ENCODE measurements at regions not wholly inside any gene's neighbourhood (a gene's known extent, or its start where the extent isn't known, plus 50 kb on each side); places are given as distances from the start of the nearest gene placed in this dataset.

DNA sequence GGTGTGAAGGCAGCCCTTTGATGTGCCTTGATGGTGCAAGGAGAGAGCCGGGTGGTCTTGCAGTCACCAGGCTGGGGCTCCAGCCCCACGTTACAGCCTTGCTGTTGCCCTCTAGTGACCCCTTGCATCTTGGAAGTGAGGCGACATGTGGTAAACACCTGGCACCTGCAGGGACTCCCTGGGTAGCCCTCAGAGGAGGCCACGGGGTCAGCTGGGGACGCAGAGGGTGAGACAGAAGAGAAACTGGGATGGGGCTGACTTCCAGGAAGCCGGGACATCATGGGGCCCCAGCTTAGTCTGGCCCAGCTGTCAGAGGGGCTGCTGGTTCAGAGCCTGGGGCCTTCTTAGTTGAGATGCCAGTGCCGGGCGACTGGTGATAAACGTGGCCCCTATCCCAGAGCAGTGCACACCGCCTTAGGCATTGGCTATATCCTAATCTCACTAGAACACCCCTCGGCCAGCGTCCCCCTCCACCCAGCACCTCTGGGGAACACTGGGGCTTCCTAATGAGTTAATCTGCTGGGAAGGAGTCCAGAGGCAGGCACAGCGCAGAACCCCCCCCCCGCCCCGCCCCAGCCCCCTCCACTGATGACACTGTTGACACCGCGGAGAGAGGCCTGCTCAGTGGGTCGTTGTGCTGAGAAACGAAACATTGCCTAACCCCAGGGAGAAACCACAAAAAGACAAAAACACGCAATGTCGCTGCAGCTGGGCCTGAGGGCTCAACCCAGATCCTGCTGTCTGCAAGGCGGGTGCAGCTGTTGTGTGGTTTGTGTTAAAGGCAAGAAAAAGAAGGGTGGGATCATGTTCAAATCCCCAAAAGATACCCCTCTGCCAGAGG is 60.5 kb upstream of the KLF13 start:
- no peaks in the 10 kb centered on the region for H3K9me3 ChIP-seq (replicated peaks)
- peaks cover 25% of the 10 kb centered on the region for H3K4me1 ChIP-seq
- TF ChIP-seq, protein P1, sequence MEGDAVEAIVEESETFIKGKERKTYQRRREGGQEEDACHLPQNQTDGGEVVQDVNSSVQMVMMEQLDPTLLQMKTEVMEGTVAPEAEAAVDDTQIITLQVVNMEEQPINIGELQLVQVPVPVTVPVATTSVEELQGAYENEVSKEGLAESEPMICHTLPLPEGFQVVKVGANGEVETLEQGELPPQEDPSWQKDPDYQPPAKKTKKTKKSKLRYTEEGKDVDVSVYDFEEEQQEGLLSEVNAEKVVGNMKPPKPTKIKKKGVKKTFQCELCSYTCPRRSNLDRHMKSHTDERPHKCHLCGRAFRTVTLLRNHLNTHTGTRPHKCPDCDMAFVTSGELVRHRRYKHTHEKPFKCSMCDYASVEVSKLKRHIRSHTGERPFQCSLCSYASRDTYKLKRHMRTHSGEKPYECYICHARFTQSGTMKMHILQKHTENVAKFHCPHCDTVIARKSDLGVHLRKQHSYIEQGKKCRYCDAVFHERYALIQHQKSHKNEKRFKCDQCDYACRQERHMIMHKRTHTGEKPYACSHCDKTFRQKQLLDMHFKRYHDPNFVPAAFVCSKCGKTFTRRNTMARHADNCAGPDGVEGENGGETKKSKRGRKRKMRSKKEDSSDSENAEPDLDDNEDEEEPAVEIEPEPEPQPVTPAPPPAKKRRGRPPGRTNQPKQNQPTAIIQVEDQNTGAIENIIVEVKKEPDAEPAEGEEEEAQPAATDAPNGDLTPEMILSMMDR (IDR thresholded peaks at IDR 0.05; ENCODE audit: borderline replicate concordance) = no peak
- H3K27ac ChIP-seq (replicated peaks) = peak overlapping the region; percentile 49
- no peaks in the 10 kb centered on the region for H3K27me3 ChIP-seq (ENCODE audit: low read depth)
- intact Hi-C loops (cut with micrococcal nuclease) = no loop called here
- no peaks in the 10 kb centered on the region for H3K36me3 ChIP-seq
- DNase-seq = peak; percentile 43
- no peak overlapping the region for H3K4me3 ChIP-seq

DNA sequence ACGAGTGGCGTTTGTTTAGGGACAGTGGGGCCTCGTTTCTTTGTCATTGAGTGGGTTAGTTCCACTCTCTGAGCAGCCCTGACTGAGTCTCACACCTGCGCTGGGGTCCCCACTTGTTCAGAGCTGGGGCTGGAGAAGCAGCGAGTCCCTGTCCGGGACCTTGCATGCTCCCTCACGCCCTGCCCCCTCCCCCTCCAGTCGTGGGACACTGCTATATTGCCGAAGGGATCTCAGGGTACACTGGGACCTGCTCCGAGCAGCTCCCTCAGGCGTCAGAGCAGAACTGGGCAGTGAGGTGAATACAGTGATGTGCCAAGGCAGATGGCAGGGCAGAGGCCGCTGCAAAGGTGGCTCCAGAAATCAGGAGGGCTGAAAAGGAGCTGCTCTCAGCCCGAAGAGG is 59.9 kb upstream of the KLF13 start:
- Histone ChIP-seq H3K27me3 (ENCODE audit: low read depth) (no peaks in the 10 kb centered on the region), H3K4me1 (peaks cover 25% of the 10 kb centered on the region), H3K27ac (replicated peaks) (peak overlapping the region; percentile 49), H3K9me3 (replicated peaks) (no peaks in the 10 kb centered on the region), H3K36me3 (no peaks in the 10 kb centered on the region), H3K4me3 (no peak overlapping the region)
- intact Hi-C loops (cut with micrococcal nuclease) = no loop called here
- TF ChIP-seq, protein P1 (IDR thresholded peaks at IDR 0.05; ENCODE audit: borderline replicate concordance) = no peak
- no peak for DNase-seq

DNA sequence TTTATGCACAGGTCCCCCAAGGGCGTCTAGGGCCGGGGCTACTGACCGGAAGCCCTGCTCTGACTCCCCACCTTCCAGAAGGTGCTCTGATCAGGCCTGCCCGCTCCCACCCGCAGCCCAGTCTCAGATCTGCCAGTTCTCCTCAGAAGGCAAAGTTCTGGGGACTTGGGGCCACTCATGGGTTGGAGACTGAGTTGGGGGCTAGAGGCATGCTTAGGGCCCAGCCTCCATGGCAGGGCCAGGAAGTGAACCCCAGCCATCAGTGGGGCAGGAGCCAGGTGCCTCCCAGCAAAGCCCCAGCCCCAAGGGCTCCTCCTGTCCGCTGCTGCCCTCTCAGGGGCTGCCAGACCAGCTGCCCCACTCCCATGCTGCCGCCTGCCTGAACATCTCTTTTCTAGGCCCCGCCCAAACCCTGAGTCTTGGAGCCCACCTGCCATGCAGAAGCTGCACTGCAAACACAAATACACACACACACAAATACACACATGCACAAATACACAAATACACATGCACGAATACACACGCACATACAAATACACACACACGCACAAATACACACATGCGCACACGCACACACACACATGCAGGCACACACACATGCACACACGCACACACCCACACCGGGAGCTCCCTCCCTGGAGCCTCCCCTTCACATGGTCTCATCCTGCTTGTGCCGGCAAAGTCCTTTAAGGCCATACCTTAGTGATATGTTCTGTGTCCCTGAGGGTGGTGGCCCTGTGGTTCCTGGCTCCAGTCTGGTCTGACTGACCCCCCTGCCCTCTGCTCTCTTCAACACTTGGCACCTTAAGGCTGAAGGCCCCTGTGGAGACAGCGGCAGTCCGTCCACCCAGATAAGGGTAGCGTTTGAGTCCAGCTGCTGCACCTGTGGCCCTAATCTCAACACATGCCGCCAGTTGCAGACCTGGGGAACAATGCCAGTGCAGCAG is 59.2 kb upstream of the KLF13 start:
- DNase-seq = peak; percentile 11
- H3K4me3 ChIP-seq = no peak overlapping the region

DNA sequence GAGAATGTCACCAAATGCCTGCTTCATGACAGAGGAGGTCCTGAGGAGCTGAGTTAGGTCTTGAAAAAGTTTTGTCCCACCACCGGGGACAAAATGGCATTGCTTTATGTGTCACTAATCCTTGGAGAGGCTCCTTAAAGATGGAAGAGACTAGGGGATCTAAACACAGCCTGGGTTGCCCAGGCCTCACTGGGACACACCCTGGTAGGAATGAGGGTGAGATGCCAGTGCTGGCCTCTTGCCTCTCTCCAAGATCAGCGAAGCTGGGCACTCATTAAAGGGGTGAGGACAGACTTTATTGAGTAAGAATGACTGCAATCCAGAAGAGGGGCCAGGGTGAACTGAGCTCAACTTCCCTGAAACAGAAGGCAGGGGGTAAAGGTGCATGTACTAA is 58.5 kb upstream of the KLF13 start:
- TF ChIP-seq, protein P1 (IDR thresholded peaks at IDR 0.05; ENCODE audit: borderline replicate concordance) = no peak
- Histone ChIP-seq H3K9me3 (replicated peaks) (no peaks in the 10 kb centered on the region), H3K27ac (replicated peaks) (no peak overlapping the region), H3K27me3 (ENCODE audit: low read depth) (no peaks in the 10 kb centered on the region), H3K4me3 (no peak overlapping the region), H3K36me3 (no peaks in the 10 kb centered on the region), H3K4me1 (peaks cover 25% of the 10 kb centered on the region)
- intact Hi-C loops (cut with micrococcal nuclease) = no loop called here
- peak; percentile 5 for DNase-seq

More for the DNA sequence above, 59.2 kb upstream of the KLF13 start:
- H3K9me3 ChIP-seq (replicated peaks) = no peaks in the 10 kb centered on the region
- H3K36me3 ChIP-seq = no peaks in the 10 kb centered on the region
- no peaks in the 10 kb centered on the region for H3K27me3 ChIP-seq (ENCODE audit: low read depth)
- intact Hi-C loops (cut with micrococcal nuclease) = no loop called here
- TF ChIP-seq, protein P1 (IDR thresholded peaks at IDR 0.05; ENCODE audit: borderline replicate concordance) = no peak
- peaks cover 25% of the 10 kb centered on the region for H3K4me1 ChIP-seq
- H3K27ac ChIP-seq (replicated peaks) = peak overlapping the region; percentile 49

DNA sequence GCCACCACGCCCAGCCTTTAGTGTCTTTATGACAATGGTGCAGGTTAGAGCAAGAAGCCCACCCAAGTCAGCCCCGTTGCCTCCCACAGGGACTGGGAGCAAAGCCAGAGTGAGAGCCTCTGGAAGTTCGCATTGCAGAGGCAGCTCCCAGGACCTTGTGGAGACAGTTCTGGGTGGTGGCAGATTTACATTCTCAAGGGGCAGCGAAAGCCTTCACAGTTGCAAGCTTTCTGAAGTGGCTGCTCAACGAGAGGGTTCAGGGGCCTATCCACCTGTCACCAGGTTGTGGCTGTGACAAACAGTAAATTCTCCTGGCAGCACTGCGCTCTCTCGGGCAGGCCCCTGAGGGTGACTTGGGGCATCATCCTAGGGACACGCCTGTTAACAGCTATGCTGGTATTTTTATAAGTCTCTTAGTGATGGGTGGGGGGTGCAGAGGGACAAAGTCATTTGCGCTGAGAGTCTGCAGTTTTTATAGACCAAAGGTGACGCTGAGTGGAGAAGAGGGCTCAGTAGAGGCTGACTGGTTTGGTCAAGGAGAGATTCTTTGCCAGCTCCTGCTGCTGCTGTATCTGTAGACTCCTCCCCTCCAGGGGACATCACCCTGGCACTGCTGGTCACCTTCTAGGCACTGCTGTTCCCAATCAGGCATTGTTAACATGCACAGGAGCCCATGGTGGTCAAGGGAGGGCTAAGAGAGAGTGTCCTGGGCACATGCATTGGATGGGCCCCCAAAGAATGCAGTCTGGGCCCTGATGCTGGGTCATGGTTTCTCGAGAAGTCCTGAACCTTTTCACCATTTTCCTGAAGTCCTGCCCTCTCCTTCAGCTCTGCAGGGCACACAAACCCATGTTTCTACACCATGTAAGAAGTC is 57.5 kb upstream of the KLF13 start:
- Histone ChIP-seq H3K36me3 (no peaks in the 10 kb centered on the region), H3K4me1 (peaks cover 16% of the 10 kb centered on the region), H3K9me3 (replicated peaks) (no peaks in the 10 kb centered on the region), H3K4me3 (no peak overlapping the region), H3K27ac (replicated peaks) (no peak overlapping the region), H3K27me3 (ENCODE audit: low read depth) (no peaks in the 10 kb centered on the region)
- TF ChIP-seq, protein P1 (IDR thresholded peaks at IDR 0.05; ENCODE audit: borderline replicate concordance) = no peak
- intact Hi-C loops (cut with micrococcal nuclease) = no loop called here
- no peak for DNase-seq

Data from left ventricle myocardium inferior (tissue), 1 donor.